Right lobe of liver (tissue), 6 donors: ENCODE measurements at regions not wholly inside any gene's neighbourhood (a gene's known extent, or its start where the extent isn't known, plus 50 kb on each side); places are given as distances from the start of the nearest gene placed in this dataset.

ENCODE experiments used
- ATAC-seq, 4 donors: fragments of 200-7000 bp; cut with Tn5 transposase; one replicate each; pipeline ENCODE4 v1.9.1; 2020; ENCODE audit warnings: mild to moderate bottlenecking in 4 of 4, moderate library complexity in 4 of 4
- DNase-seq, 3 donors: peaks; one replicate each; pipeline ENCODE4 v3.0.0-alpha.2; 2020
- H3K27ac ChIP-seq, 3 donors: fragments of 200-600 bp; one replicate each; pipeline ENCODE4 v1.8.0; 2022
- H3K27me3 ChIP-seq, 2 donors: fragments of 200-600 bp; one replicate each; pipeline ENCODE4 v1.8.0; 2022
- H3K36me3 ChIP-seq, 4 donors: fragments of 200-600 bp; sonication (generic) in 1 of 4; one replicate each; pipeline versions ENCODE4 v1.5.1 to v1.8.0; 2017 to 2022; ENCODE audit warnings: control low read depth in 1 of 4
- H3K4me1 ChIP-seq, 4 donors: fragments of 200-600 bp; sonication (generic) in 1 of 4; one replicate each; pipeline versions ENCODE4 v1.5.1 to v1.8.0; 2017 to 2022; ENCODE audit warnings: control low read depth in 1 of 4
- H3K4me3 ChIP-seq, 3 donors: fragments of 200-600 bp; one replicate each; pipeline ENCODE4 v1.8.0; 2022
- H3K9me3 ChIP-seq, 4 donors: fragments of 200-600 bp; sonication (generic) in 1 of 4; one replicate each; pipeline versions ENCODE4 v1.5.1 to v1.8.0; 2017 to 2022; ENCODE audit warnings: control low read depth in 1 of 4
- CTCF ChIP-seq, 4 donors: fragments of 200-600 bp in 3 of 4; fragments of 450-650 bp in 1 of 4; IDR thresholded peaks; one replicate each; pipeline versions ENCODE4 v1.5.1 to v1.8.0; 2016 to 2022; ENCODE audit warnings: antibody characterized with exemption in 4 of 4, mild to moderate bottlenecking in 2 of 4
- POLR2A ChIP-seq: fragments of 450-650 bp; IDR thresholded peaks from one replicate; pipeline ENCODE4 v1.6.1; 2017; ENCODE audit warnings: antibody characterized with exemption, mild to moderate bottlenecking
- WGBS: methylation state at CpG from one replicate; pipeline ENCODE4 v1.1.6; 2018; ENCODE audit warnings: low coverage, low lambda C conversion rate; ENCODE audit not compliant: insufficient coverage; ENCODE audit errors: missing lambda C conversion rate; 5-methylcytosine and 5-hydroxymethylcytosine counted together
- intact Hi-C, 2 donors: fragments of 100-400 bp; cut with DNase I; formaldehyde crosslinking; loops; one replicate each; pipeline versions ENCODE4 v1.11.2 to v1.14.1; 2022
- donor health status: DM: no; HTN: yes; CAD: no.
- donor health status: DM: no; HTN: no; CAD: no.
- donor health status: DM: no; HTN: no; CAD: no.
- donor health status: DM: no; HTN: yes; CAD: no.
- donor health status: DM: no; HTN: yes; CAD: no.

- no peaks in the 10 kb centered on the region for H3K4me1 ChIP-seq
- ATAC-seq (no peak), DNase-seq (no peak)
- no peak overlapping the region for H3K4me3 ChIP-seq
- no peaks in the 10 kb centered on the region for H3K9me3 ChIP-seq
- 13% methylated on average over 1 of the region's 1 CpG for WGBS
- H3K27ac ChIP-seq = no peak overlapping the region
- TF ChIP-seq CTCF (IDR thresholded peaks at IDR 0.05) = no peak
- intact Hi-C loops = no loop called here
- no peaks in the 10 kb centered on the region for H3K36me3 ChIP-seq
- no peaks in the 10 kb centered on the region for H3K27me3 ChIP-seq
These were observed 555.2 kb downstream of the DCDC2C start for GRCh38 chr2:4258563-4258962.

GRCh38 chr2:4265936-4266335 is 562.6 kb downstream of the DCDC2C start:
- DNase-seq (no peak), ATAC-seq (no peak)
- Histone ChIP-seq H3K4me1 (no peaks in the 10 kb centered on the region), H3K9me3 (no peaks in the 10 kb centered on the region), H3K36me3 (no peaks in the 10 kb centered on the region), H3K27ac (no peak overlapping the region), H3K27me3 (no peaks in the 10 kb centered on the region), H3K4me3 (no peak overlapping the region)
- WGBS = 6% methylated on average over 2 of the region's 4 CpGs
- intact Hi-C loops = no loop called here
- TF ChIP-seq POLR2A (no peak), CTCF (IDR thresholded peaks at IDR 0.05) (no peak)

- Histone ChIP-seq H3K9me3 (no peaks in the 10 kb centered on the region), H3K27me3 (no peaks in the 10 kb centered on the region), H3K36me3 (no peaks in the 10 kb centered on the region), H3K4me3 (no peak overlapping the region), H3K4me1 (no peaks in the 10 kb centered on the region), H3K27ac (no peak overlapping the region)
- ATAC-seq (no peak), DNase-seq (no peak)
- 63% methylated on average over 2 of the region's 2 CpGs for WGBS
- TF ChIP-seq CTCF (IDR thresholded peaks at IDR 0.05) = no peak
- TF ChIP-seq POLR2A = no peak
- intact Hi-C loops = no loop called here
These were observed 566.5 kb downstream of the DCDC2C start for GRCh38 chr2:4269885-4270284.

GRCh38 chr2:4272261-4272858 is 569.0 kb downstream of the DCDC2C start:
- intact Hi-C loops = no loop called here
- DNase-seq (no peak), ATAC-seq (no peak)
- Histone ChIP-seq H3K27ac (no peak overlapping the region), H3K36me3 (no peaks in the 10 kb centered on the region), H3K4me3 (no peak overlapping the region), H3K27me3 (no peaks in the 10 kb centered on the region), H3K9me3 (no peaks in the 10 kb centered on the region), H3K4me1 (no peaks in the 10 kb centered on the region)
- 64% methylated on average over 7 of the region's 13 CpGs for WGBS
- TF ChIP-seq POLR2A = no peak
- TF ChIP-seq CTCF (IDR thresholded peaks at IDR 0.05) = no peak

GRCh38 chr2:4278392-4278791 is 575.0 kb downstream of the DCDC2C start:
- H3K4me1 ChIP-seq = no peaks in the 10 kb centered on the region
- H3K4me3 ChIP-seq = no peak overlapping the region
- ATAC-seq = no peak
- WGBS = 60% methylated on average over 7 of the region's 7 CpGs
- H3K27me3 ChIP-seq = no peaks in the 10 kb centered on the region
- DNase-seq = no peak
- H3K9me3 ChIP-seq = no peaks in the 10 kb centered on the region
- TF ChIP-seq CTCF (IDR thresholded peaks at IDR 0.05) (no peak), POLR2A (no peak)
- no peak overlapping the region for H3K27ac ChIP-seq
- no peaks in the 10 kb centered on the region for H3K36me3 ChIP-seq
- intact Hi-C loops = no loop called here
